B cell (primary cell): ENCODE measurements at regions not wholly inside any gene's neighbourhood (a gene's known extent, or its start where the extent isn't known, plus 50 kb on each side); places are given as distances from the start of the nearest gene placed in this dataset.

ENCODE experiments used
- ATAC-seq: fragments of 200-7000 bp; cut with Tn5 transposase; one replicate; pipeline ENCODE4 v1.10.0; 2021; ENCODE audit warnings: low read depth, mild to moderate bottlenecking, moderate number of reproducible peaks, moderate library complexity
- CTCF ChIA-PET: fragments of 350-600 bp; sonication (Branson Sonifier 250); formaldehyde crosslinking; loops from one replicate; lab custom pipeline; 2021; ENCODE audit warnings: antibody characterized with exemption, inconsistent platforms; lab: Charles Lee
- POLR2A ChIA-PET: fragments of 350-600 bp; sonication (Branson Sonifier 250); formaldehyde crosslinking; loops from one replicate; lab custom pipeline; 2021; ENCODE audit warnings: antibody characterized with exemption; lab: Charles Lee
- DNase-seq: peaks from one replicate; pipeline ENCODE4 v3.0.0; 2013
- H2AFZ ChIP-seq: 2 replicates; pipeline ENCODE4 v1.6.1; 2012; ENCODE audit warnings: mild to moderate bottlenecking, low read depth, low read length; ENCODE audit not compliant: insufficient read depth, poor library complexity, severe bottlenecking
- H3K27ac ChIP-seq, 2 donors: 1 replicate in 1 of 2; 2 replicates in 1 of 2; pipeline ENCODE4 v1.5.1; 2012 to 2013; ENCODE audit warnings: low read length in 2 of 2, mild to moderate bottlenecking in 2 of 2, moderate library complexity in 1 of 2
- H3K27me3 ChIP-seq, 4 experiments: fragments of 200-600 bp in 1 of 4; sonication (generic) in 1 of 4; replicated peaks in 1 of 4; 1 replicate in 2 of 4; 2 replicates in 2 of 4; pipeline versions ENCODE4 v1.6.1 to v1.7.0; 2013 to 2016; ENCODE audit warnings: low read length in 3 of 4, mild to moderate bottlenecking in 2 of 4, mixed read lengths in 1 of 4, moderate library complexity in 1 of 4; ENCODE audit not compliant: insufficient read depth in 4 of 4, control insufficient read depth in 3 of 4; ENCODE audit errors: control extremely low read depth in 1 of 4
- H3K36me3 ChIP-seq, 2 experiments: replicated peaks in 1 of 2; 1 replicate in 1 of 2; 2 replicates in 1 of 2; pipeline versions ENCODE4 v1.6.1 to v1.7.1; 2013; ENCODE audit warnings: low read length in 1 of 2; ENCODE audit not compliant: insufficient read depth in 2 of 2, control insufficient read depth in 1 of 2; ENCODE audit errors: control extremely low read depth in 1 of 2, extremely low read depth in 1 of 2
- H3K4me1 ChIP-seq, 2 donors: fragments of 200-600 bp in 1 of 2; sonication (generic) in 1 of 2; 1 replicate in 1 of 2; 2 replicates in 1 of 2; pipeline versions ENCODE4 v1.5.1 to v1.6.1; 2013 to 2017; ENCODE audit warnings: low read length in 2 of 2; ENCODE audit not compliant: control insufficient read depth in 2 of 2, insufficient read depth in 2 of 2
- H3K4me2 ChIP-seq: replicated peaks from 2 replicates; pipeline ENCODE3; 2012; ENCODE audit warnings: mild to moderate bottlenecking, low read depth, low read length; ENCODE audit not compliant: poor library complexity, severe bottlenecking
- H3K4me3 ChIP-seq, 5 experiments: fragments of 200-600 bp in 1 of 5; sonication (generic) in 1 of 5; 1 replicate in 3 of 5; 2 replicates in 2 of 5; pipeline versions ENCODE4 v1.5.1 to v1.7.0; 2011 to 2016; ENCODE audit warnings: low read length in 4 of 5, mild to moderate bottlenecking in 4 of 5, low read depth in 2 of 5, control low read depth in 1 of 5, moderate library complexity in 1 of 5; ENCODE audit not compliant: insufficient read depth in 1 of 5; ENCODE audit errors: control extremely low read depth in 1 of 5, extremely low read depth in 1 of 5
- H3K79me2 ChIP-seq: fragments of 200-600 bp; sonication (generic); one replicate; pipeline ENCODE4 v1.6.0; 2016; ENCODE audit warnings: low read length; ENCODE audit not compliant: control insufficient read depth, insufficient read depth
- H3K9ac ChIP-seq: fragments of 200-600 bp; sonication (generic); 2 replicates; pipeline ENCODE4 v1.6.1; 2017; ENCODE audit warnings: mild to moderate bottlenecking, low read length, moderate library complexity
- H3K9me3 ChIP-seq, 3 donors: one replicate each; pipeline versions ENCODE4 v1.6.1 to v1.7.1; 2013; ENCODE audit warnings: low read length in 2 of 3; ENCODE audit not compliant: control insufficient read depth in 2 of 3, insufficient read depth in 1 of 3; ENCODE audit errors: control extremely low read depth in 1 of 3
- H4K20me1 ChIP-seq: 2 replicates; pipeline ENCODE4 v1.6.0; 2012; ENCODE audit warnings: mild to moderate bottlenecking, low read length; ENCODE audit not compliant: insufficient read depth, control insufficient read depth, poor library complexity, severe bottlenecking
- H3K27ac Mint-ChIP-seq: one replicate; pipeline ENCODE4 v1.8.0; 2021; ENCODE audit warnings: mixed read lengths
- H3K27me3 Mint-ChIP-seq: one replicate; pipeline ENCODE4 v1.8.0; 2021; ENCODE audit warnings: mixed read lengths
- H3K4me1 Mint-ChIP-seq: one replicate; pipeline ENCODE4 v1.8.0; 2021; ENCODE audit warnings: mixed read lengths
- H3K4me3 Mint-ChIP-seq: one replicate; pipeline ENCODE4 v1.8.0; 2021; ENCODE audit warnings: mixed read lengths
- H3K9me3 Mint-ChIP-seq: one replicate; pipeline ENCODE4 v1.8.0; 2022; ENCODE audit warnings: mixed read lengths; ENCODE audit not compliant: insufficient read depth
- EZH2 ChIP-seq: IDR thresholded peaks from 2 replicates; pipeline ENCODE4 v1.6.1; 2012; ENCODE audit warnings: borderline replicate concordance, low read depth, mild to moderate bottlenecking, moderate library complexity, low read length; ENCODE audit not compliant: insufficient read depth, poor library complexity, severe bottlenecking
- WGBS: methylation state at CpG from one replicate; pipeline ENCODE4 v1.1.5; 2013; ENCODE audit warnings: missing lambda C conversion rate; ENCODE audit not compliant: insufficient coverage; 5-methylcytosine and 5-hydroxymethylcytosine counted together
- intact Hi-C: fragments of 100-400 bp; cut with micrococcal nuclease; formaldehyde crosslinking; loops from one replicate; pipeline ENCODE4 v1.10.0; 2022
- TF ChIP-seq, protein P1 (sequence below): fragments of 200-600 bp; IDR thresholded peaks from one replicate; pipeline ENCODE4 v1.8.0; 2022; ENCODE audit warnings: antibody characterized with exemption, mild to moderate bottlenecking

DNA sequence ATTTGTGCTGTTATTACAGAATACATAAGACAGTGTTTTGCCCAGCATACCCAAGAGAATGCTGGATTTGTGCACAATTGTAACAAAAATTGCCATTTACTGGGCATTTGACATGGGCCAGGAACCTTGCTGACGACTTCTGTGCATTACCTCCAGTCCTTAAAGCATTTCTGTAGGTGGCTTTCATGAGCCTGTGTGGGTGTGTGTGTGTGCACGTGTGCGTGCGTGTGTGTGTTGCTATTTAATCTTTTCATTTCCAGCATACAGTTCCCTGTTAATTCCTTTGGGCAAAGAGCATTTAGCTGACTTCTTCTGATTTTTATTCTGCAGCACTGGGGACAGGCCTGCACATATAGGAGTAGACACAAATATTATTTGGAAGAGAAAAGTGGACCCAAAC, 134.4 kb downstream of the CYLD start:
- Histone ChIP-seq H3K9me3 (peaks cover 0 to 10% (median 0%) of the 10 kb centered on the region in 3 donors), H3K79me2 (no peaks in the 10 kb centered on the region), H3K36me3 (no peaks in the 10 kb centered on the region), H4K20me1 (no peaks in the 10 kb centered on the region), H3K27ac (no peak overlapping the region), H3K4me3 (no peak overlapping the region), H3K27me3 (peaks cover 0 to 13% (median 7%) of the 10 kb centered on the region in 4 experiments), H3K4me1 (no peaks in the 10 kb centered on the region), H3K9ac (no peak overlapping the region), H2AFZ (no peak overlapping the region), H3K4me2 (no peak overlapping the region)
- no peak for ATAC-seq
- no peak overlapping the region for H3K27ac Mint-ChIP-seq
- ChIA-PET POLR2A (no interaction called here), CTCF (no interaction called here)
- TF ChIP-seq, protein P1, sequence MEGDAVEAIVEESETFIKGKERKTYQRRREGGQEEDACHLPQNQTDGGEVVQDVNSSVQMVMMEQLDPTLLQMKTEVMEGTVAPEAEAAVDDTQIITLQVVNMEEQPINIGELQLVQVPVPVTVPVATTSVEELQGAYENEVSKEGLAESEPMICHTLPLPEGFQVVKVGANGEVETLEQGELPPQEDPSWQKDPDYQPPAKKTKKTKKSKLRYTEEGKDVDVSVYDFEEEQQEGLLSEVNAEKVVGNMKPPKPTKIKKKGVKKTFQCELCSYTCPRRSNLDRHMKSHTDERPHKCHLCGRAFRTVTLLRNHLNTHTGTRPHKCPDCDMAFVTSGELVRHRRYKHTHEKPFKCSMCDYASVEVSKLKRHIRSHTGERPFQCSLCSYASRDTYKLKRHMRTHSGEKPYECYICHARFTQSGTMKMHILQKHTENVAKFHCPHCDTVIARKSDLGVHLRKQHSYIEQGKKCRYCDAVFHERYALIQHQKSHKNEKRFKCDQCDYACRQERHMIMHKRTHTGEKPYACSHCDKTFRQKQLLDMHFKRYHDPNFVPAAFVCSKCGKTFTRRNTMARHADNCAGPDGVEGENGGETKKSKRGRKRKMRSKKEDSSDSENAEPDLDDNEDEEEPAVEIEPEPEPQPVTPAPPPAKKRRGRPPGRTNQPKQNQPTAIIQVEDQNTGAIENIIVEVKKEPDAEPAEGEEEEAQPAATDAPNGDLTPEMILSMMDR = no peak
- H3K9me3 Mint-ChIP-seq = no peaks in the 10 kb centered on the region
- no peak for DNase-seq
- H3K4me3 Mint-ChIP-seq = no peak overlapping the region
- 50% methylated on average over 1 of the region's 4 CpGs for WGBS
- no peaks in the 10 kb centered on the region for H3K4me1 Mint-ChIP-seq
- intact Hi-C loops = no loop called here
- peaks cover 40% of the 10 kb centered on the region for H3K27me3 Mint-ChIP-seq

DNA sequence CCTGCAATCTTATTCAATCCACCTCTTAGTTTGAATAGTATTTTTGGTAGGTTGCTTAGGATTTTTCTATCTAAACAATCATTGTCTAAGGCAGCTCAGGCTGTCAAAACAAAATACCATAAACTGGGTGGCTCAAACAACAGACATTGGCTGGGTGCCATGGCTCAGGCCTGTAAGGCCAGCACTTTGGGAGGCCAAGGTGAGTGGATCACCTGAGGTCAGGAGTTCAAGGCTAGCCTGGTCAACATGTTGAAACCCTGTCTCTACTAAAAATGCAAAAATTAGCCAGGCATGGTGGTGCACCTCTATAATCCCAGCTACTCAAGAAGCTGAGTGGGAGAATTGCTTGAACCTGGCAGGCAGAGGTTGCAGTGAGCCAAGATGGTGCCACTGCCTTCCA, 126.7 kb downstream of the CYLD start:
- Histone ChIP-seq H3K27ac (no peak overlapping the region), H3K79me2 (no peaks in the 10 kb centered on the region), H4K20me1 (no peaks in the 10 kb centered on the region), H3K36me3 (no peaks in the 10 kb centered on the region), H3K4me1 (no peaks in the 10 kb centered on the region), H3K27me3 (no peaks in the 10 kb centered on the region), H3K4me3 (no peak overlapping the region), H3K9ac (no peak overlapping the region), H2AFZ (no peak overlapping the region), H3K9me3 (peaks cover 0 to 7% (median 1%) of the 10 kb centered on the region in 3 donors), H3K4me2 (no peak overlapping the region)
- TF ChIP-seq, protein P1 = no peak
- TF ChIP-seq EZH2 = no peak
- H3K27me3 Mint-ChIP-seq = peaks cover 8% of the 10 kb centered on the region
- POLR2A ChIA-PET = no interaction called here
- H3K27ac Mint-ChIP-seq = no peak overlapping the region
- ATAC-seq (no peak), DNase-seq (no peak)
- H3K4me3 Mint-ChIP-seq = no peak overlapping the region
- intact Hi-C loops = no loop called here
- no peaks in the 10 kb centered on the region for H3K9me3 Mint-ChIP-seq
- no peaks in the 10 kb centered on the region for H3K4me1 Mint-ChIP-seq
- CTCF ChIA-PET = interaction anchor here (0.6 kb wide), 1 partner anchor 1333 kb away, joined by 3 read pairs; no protein-coding TSS in a partner anchor
